HG03354 (cell line): ENCODE measurements at regions not wholly inside any gene's neighbourhood (a gene's known extent, or its start where the extent isn't known, plus 50 kb on each side); places are given as distances from the start of the nearest gene placed in this dataset.
"Not testable (repeated sequence)": the region's sequence is repeated elsewhere in the genome, so short reads cannot be mapped to it uniquely, and the experiment has no call there.

Source experiments
- ATAC-seq: cut with Tn5 transposase; IDR thresholded peaks from one replicate; pipeline ENCODE4 v1.9.1; 2021; ENCODE audit warnings: mild to moderate bottlenecking; ENCODE audit not compliant: unreplicated experiment, poor library complexity, severe bottlenecking

- ATAC-seq: no peak
These were observed 561.8 kb upstream of the LRRN3 start for GRCh38 chr7:110529175-110529574.

- no peak for ATAC-seq
These were observed 559.7 kb upstream of the LRRN3 start for GRCh38 chr7:110531186-110531585.

GRCh38 chr7:110534241-110534931, 556.5 kb upstream of the LRRN3 start:
- ATAC-seq: no peak

- no peak for ATAC-seq
These were observed 551.7 kb upstream of the LRRN3 start for GRCh38 chr7:110539216-110539615.

- no peak for ATAC-seq
These were observed 549.0 kb upstream of the LRRN3 start for GRCh38 chr7:110541962-110542361.

- ATAC-seq: no peak
These were observed 546.7 kb upstream of the LRRN3 start for GRCh38 chr7:110544194-110544593.

- no peak for ATAC-seq
These were observed 542.6 kb upstream of the LRRN3 start for GRCh38 chr7:110548372-110548771.

- ATAC-seq: no peak
These were observed 533.8 kb upstream of the LRRN3 start for GRCh38 chr7:110557136-110557535.

GRCh38 chr7:110563286-110563685, 527.6 kb upstream of the LRRN3 start:
- not testable (repeated sequence) for ATAC-seq

- ATAC-seq: no peak
These were observed 526.7 kb upstream of the LRRN3 start for GRCh38 chr7:110564246-110564645.

- ATAC-seq: no peak
These were observed 522.5 kb upstream of the LRRN3 start for GRCh38 chr7:110568388-110568787.

- ATAC-seq: no peak
These were observed 522.0 kb upstream of the LRRN3 start for GRCh38 chr7:110568932-110569331.

GRCh38 chr7:110569486-110570205, 521.3 kb upstream of the LRRN3 start:
- no peak for ATAC-seq

- ATAC-seq: no peak
These were observed 516.9 kb upstream of the LRRN3 start for GRCh38 chr7:110573862-110574528.

GRCh38 chr7:110587294-110587693, 503.6 kb upstream of the LRRN3 start:
- ATAC-seq: no peak

GRCh38 chr7:110590415-110590814, 500.5 kb upstream of the LRRN3 start:
- no peak for ATAC-seq

- ATAC-seq: no peak
These were observed 499.6 kb upstream of the LRRN3 start for GRCh38 chr7:110591341-110591740.

GRCh38 chr7:110592557-110592956, 498.4 kb upstream of the LRRN3 start:
- no peak for ATAC-seq

- no peak for ATAC-seq
These were observed 497.6 kb upstream of the LRRN3 start for GRCh38 chr7:110593355-110593754.

- ATAC-seq: no peak
These were observed 495.2 kb upstream of the LRRN3 start for GRCh38 chr7:110595694-110596093.

GRCh38 chr7:110600956-110601355, 490.0 kb upstream of the LRRN3 start:
- no peak for ATAC-seq
